ENCODE measurements at regions not wholly inside any gene's neighbourhood (a gene's known extent, or its start where the extent isn't known, plus 50 kb on each side); places are given as distances from the start of the nearest gene placed in this dataset.

GRCh38 chr6:23413327-23414050 is 712.5 kb upstream of the NRSN1 start:
- no peak for TF ChIP-seq EP300 (IDR thresholded peaks at IDR 0.05)
- no peak for TF ChIP-seq CTCF (IDR thresholded peaks at IDR 0.05)
- TF ChIP-seq POLR2A (IDR thresholded peaks at IDR 0.05), result no peak

Data from tibial nerve (tissue), 4 donors.